Neural progenitor cell (in vitro differentiated cells): ENCODE measurements at regions not wholly inside any gene's neighbourhood (a gene's known extent, or its start where the extent isn't known, plus 50 kb on each side); places are given as distances from the start of the nearest gene placed in this dataset.

Experiments used
- DNase-seq: peaks from one replicate; pipeline ENCODE4 v3.0.0-alpha.2; 2016; ENCODE audit warnings: low spot score
- H2AFZ ChIP-seq: fragments of 200-600 bp; sonication (generic); replicated peaks from 2 replicates; pipeline ENCODE4 v1.6.1; 2016; ENCODE audit warnings: antibody characterized with exemption
- H3F3A ChIP-seq: fragments of 200-600 bp; sonication (generic); 2 replicates; pipeline ENCODE4 v1.6.1; 2016; ENCODE audit warnings: antibody characterized with exemption, low read depth
- H3K27ac ChIP-seq: fragments of 200-600 bp; sonication (generic); 2 replicates; pipeline ENCODE4 v1.5.1; 2016; ENCODE audit warnings: mild to moderate bottlenecking
- H3K27me3 ChIP-seq: fragments of 200-600 bp; sonication (generic); 2 replicates; pipeline ENCODE4 v1.6.1; 2016; ENCODE audit warnings: mild to moderate bottlenecking, moderate library complexity
- H3K36me3 ChIP-seq: fragments of 200-600 bp; sonication (generic); 2 replicates; pipeline ENCODE4 v1.5.1; 2016
- H3K4me1 ChIP-seq: fragments of 200-600 bp; sonication (generic); 2 replicates; pipeline ENCODE4 v1.6.1; 2016; ENCODE audit warnings: mixed run types
- H3K4me2 ChIP-seq: fragments of 200-600 bp; sonication (generic); 2 replicates; pipeline ENCODE4 v1.6.1; 2016
- H3K4me3 ChIP-seq: fragments of 200-600 bp; sonication (generic); 2 replicates; pipeline ENCODE4 v1.5.1; 2016
- H3K79me2 ChIP-seq: fragments of 200-600 bp; sonication (generic); 2 replicates; pipeline ENCODE4 v1.6.1; 2016; ENCODE audit warnings: low read depth
- H3K9ac ChIP-seq: fragments of 200-600 bp; sonication (generic); 2 replicates; pipeline ENCODE4 v1.6.1; 2016
- H3K9me3 ChIP-seq: fragments of 200-600 bp; sonication (generic); 2 replicates; pipeline ENCODE4 v1.5.1; 2016; ENCODE audit warnings: low read depth
- H4K20me1 ChIP-seq: fragments of 200-600 bp; sonication (generic); 2 replicates; pipeline ENCODE4 v1.6.1; 2016; ENCODE audit warnings: low read depth
- H3K27ac Mint-ChIP-seq: 3 replicates; pipeline ENCODE4 v1.8.0; 2021; ENCODE audit warnings: mixed read lengths
- H3K27me3 Mint-ChIP-seq: 2 replicates; pipeline ENCODE4 v1.8.0; 2022; ENCODE audit warnings: low read depth, mild to moderate bottlenecking, inconsistent platforms, moderate library complexity, mixed read lengths; ENCODE audit not compliant: insufficient read depth
- H3K36me3 Mint-ChIP-seq: 3 replicates; pipeline ENCODE4 v1.8.0; 2021; ENCODE audit warnings: mixed read lengths
- H3K4me1 Mint-ChIP-seq: 3 replicates; pipeline ENCODE4 v1.8.0; 2021; ENCODE audit warnings: mixed read lengths
- H3K4me3 Mint-ChIP-seq: 3 replicates; pipeline ENCODE4 v1.8.0; 2021; ENCODE audit warnings: mild to moderate bottlenecking, moderate library complexity, mixed read lengths
- H3K9me3 Mint-ChIP-seq: 3 replicates; pipeline ENCODE4 v1.8.0; 2020; ENCODE audit warnings: mixed read lengths
- CTCF ChIP-seq: fragments of 200-600 bp; sonication (generic); IDR thresholded peaks from 2 replicates; pipeline ENCODE4 v1.5.1; 2017; ENCODE audit warnings: antibody characterized with exemption, mild to moderate bottlenecking
- EZH2 ChIP-seq: fragments of 200-600 bp; sonication (generic); IDR thresholded peaks from 2 replicates; pipeline ENCODE4 v1.6.1; 2017; ENCODE audit warnings: antibody characterized with exemption, mild to moderate bottlenecking, moderate library complexity
- EZH2phosphoT487 ChIP-seq: fragments of 200-600 bp; sonication (generic); IDR thresholded peaks from 2 replicates; pipeline ENCODE4 v1.6.1; 2017; ENCODE audit warnings: antibody characterized with exemption

GRCh38 chr10:131725581-131726069, 175.2 kb upstream of the PPP2R2D start:
- Mint-ChIP-seq H3K4me3 (no peak overlapping the region), H3K9me3 (peaks cover 3% of the 10 kb centered on the region), H3K36me3 (no peaks in the 10 kb centered on the region), H3K4me1 (peaks cover 40% of the 10 kb centered on the region), H3K27ac (no peak overlapping the region), H3K27me3 (peaks cover 16% of the 10 kb centered on the region)
- Histone ChIP-seq H3K27ac (no peak overlapping the region), H3F3A (peaks cover 3% of the 10 kb centered on the region), H3K9ac (no peak overlapping the region), H3K36me3 (no peaks in the 10 kb centered on the region), H3K9me3 (no peaks in the 10 kb centered on the region), H3K79me2 (no peaks in the 10 kb centered on the region), H3K4me3 (no peak overlapping the region), H4K20me1 (no peaks in the 10 kb centered on the region), H2AFZ (no peak overlapping the region), H3K4me1 (peaks cover 21% of the 10 kb centered on the region), H3K27me3 (peaks cover 5% of the 10 kb centered on the region), H3K4me2 (no peak overlapping the region)
- no peak for DNase-seq
- TF ChIP-seq EZH2 = no peak
- no peak for TF ChIP-seq EZH2phosphoT487
- TF ChIP-seq CTCF = no peak

GRCh38 chr10:131726076-131726880, 174.5 kb upstream of the PPP2R2D start:
- DNase-seq = peak; percentile 86
- Histone ChIP-seq H3K9me3 (no peaks in the 10 kb centered on the region), H3K9ac (no peak overlapping the region), H3F3A (peaks cover 3% of the 10 kb centered on the region), H3K27me3 (peaks cover 5% of the 10 kb centered on the region), H3K4me3 (no peak overlapping the region), H2AFZ (no peak overlapping the region), H3K4me1 (peaks cover 21% of the 10 kb centered on the region), H3K4me2 (peak overlapping the region; percentile 14), H3K79me2 (no peaks in the 10 kb centered on the region), H3K27ac (no peak overlapping the region), H4K20me1 (no peaks in the 10 kb centered on the region), H3K36me3 (no peaks in the 10 kb centered on the region)
- Mint-ChIP-seq H3K4me3 (peak overlapping the region; percentile 37), H3K27me3 (peaks cover 18% of the 10 kb centered on the region), H3K9me3 (no peaks in the 10 kb centered on the region), H3K36me3 (no peaks in the 10 kb centered on the region), H3K4me1 (peaks cover 40% of the 10 kb centered on the region), H3K27ac (peak overlapping the region; percentile 17)
- no peak for TF ChIP-seq EZH2
- TF ChIP-seq CTCF = no peak
- TF ChIP-seq EZH2phosphoT487 = no peak

- H3K4me1 Mint-ChIP-seq = peaks cover 40% of the 10 kb centered on the region
- H3K27me3 Mint-ChIP-seq = peaks cover 18% of the 10 kb centered on the region
- TF ChIP-seq CTCF (no peak), EZH2 (no peak), EZH2phosphoT487 (no peak)
- H3K4me3 Mint-ChIP-seq = peak overlapping the region; percentile 37
- H3K36me3 Mint-ChIP-seq = no peaks in the 10 kb centered on the region
- no peaks in the 10 kb centered on the region for H3K9me3 Mint-ChIP-seq
- Histone ChIP-seq H3K4me3 (no peak overlapping the region), H3K27ac (no peak overlapping the region), H3K9me3 (no peaks in the 10 kb centered on the region), H3K4me2 (peak overlapping the region; percentile 14), H3K9ac (no peak overlapping the region), H3F3A (peaks cover 3% of the 10 kb centered on the region), H2AFZ (no peak overlapping the region), H3K36me3 (no peaks in the 10 kb centered on the region), H3K79me2 (no peaks in the 10 kb centered on the region), H3K4me1 (peaks cover 21% of the 10 kb centered on the region), H4K20me1 (no peaks in the 10 kb centered on the region), H3K27me3 (peaks cover 5% of the 10 kb centered on the region)
- H3K27ac Mint-ChIP-seq = peak overlapping the region; percentile 17
- DNase-seq = no peak
These were observed 173.8 kb upstream of the PPP2R2D start for GRCh38 chr10:131726967-131727366.
